HTR-8/SVneo (cell line): ENCODE measurements at regions not wholly inside any gene's neighbourhood (a gene's known extent, or its start where the extent isn't known, plus 50 kb on each side); places are given as distances from the start of the nearest gene placed in this dataset.

Experiments
- DNase-seq: peaks from one replicate; pipeline ENCODE4 v3.0.0; 2011; ENCODE audit warnings: low spot score, mixed read lengths; ENCODE audit not compliant: insufficient read length
- FAIRE-seq: peaks from 2 replicates; lab custom pipeline; 2011; peaks lifted over from hg19 to GRCh38; lab: Jason Lieb, UNC

DNA sequence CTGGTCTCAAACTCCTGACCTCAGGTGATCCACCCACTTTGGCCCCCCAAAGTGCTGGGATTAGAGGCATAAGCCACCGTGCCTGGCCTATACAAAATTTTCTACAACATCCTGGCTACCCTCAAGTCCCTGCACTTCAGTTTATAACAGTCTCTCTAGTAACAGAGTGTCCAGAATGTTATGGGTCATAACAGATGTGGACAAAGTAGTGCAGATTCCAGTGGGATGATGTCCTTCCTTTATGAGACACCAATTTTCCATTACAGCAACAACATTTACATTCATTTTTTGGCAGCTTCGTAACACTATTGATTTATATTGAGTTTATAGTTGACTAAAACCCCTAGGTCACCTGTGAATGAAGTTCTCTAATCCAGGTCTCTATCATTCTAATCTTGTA, 429.4 kb upstream of the PTBP2 start:
- DNase-seq (no peak), FAIRE-seq (no peak)

DNA sequence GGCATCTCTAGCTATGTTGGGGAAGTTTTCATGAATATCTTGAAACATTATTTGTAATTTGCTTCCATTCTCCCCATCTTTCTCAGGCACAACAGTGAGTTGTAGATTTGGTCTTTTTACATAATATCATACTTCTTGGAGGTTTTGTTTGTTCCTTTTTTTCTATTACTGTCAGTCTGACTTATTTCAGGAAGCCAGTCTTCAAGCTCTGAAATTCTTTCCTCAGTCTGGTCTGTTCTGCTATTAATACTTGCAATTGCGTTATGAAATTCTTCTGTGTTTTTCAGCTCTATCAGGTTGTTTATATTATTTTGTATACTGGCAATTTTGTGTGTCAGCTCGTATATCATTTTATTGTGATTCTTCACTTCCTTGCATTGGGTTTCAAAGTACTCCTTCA, 424.6 kb upstream of the PTBP2 start:
- DNase-seq = no peak
- FAIRE-seq = no peak

DNA sequence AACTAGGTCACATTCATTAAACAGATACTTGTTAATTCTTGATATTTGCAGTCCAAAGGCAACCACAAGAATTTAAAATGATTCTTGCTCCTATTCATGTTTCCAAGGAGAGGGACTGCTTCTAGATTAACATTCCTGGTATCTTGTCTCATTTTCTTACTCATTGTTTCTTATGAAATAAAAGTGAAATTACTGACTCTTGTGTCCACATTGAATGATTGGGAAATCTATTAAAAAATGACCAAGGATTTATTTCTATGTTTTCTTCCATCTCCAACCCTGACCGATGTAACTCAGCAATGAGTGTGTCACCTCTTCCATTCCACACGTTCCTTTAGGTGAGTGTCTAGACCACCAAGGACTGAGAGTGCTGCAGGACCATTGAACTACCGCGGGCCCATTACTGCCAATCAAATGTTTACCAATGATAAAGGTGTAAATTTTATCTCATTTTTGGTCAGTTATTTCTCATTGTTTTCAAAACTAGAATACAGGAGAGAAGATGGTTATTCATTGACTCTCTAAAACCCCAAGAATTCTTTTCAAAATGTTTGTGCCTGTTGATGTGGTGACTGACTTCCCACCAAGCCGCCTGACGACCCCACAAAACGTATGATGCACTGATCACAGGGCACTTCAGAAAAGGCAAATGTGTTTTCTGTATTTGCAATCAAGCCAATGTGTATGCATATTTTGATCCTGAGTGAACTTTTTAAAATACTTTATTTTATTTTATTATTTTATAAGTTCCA, 414.6 kb upstream of the PTBP2 start:
- no peak for FAIRE-seq
- DNase-seq = no peak

DNA sequence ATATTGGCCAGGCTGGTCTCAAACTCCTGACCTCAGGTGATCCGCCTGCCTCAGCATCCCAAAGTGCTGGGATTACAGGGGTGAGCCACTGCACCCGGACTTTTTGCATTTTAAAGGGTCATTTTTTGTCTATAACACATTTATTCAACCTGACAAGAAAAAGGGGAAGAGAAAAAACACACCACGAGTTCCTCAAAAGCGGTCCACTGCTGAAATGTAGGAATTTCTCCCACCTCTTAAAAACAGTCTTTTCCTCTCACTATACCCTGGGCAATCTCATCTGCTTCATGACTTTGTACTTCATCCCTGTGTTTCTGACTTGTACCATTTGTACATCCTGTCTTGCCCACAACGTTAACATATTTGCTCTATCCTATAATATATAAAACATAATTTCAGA, 413.3 kb upstream of the PTBP2 start:
- DNase-seq (no peak), FAIRE-seq (no peak)

DNA sequence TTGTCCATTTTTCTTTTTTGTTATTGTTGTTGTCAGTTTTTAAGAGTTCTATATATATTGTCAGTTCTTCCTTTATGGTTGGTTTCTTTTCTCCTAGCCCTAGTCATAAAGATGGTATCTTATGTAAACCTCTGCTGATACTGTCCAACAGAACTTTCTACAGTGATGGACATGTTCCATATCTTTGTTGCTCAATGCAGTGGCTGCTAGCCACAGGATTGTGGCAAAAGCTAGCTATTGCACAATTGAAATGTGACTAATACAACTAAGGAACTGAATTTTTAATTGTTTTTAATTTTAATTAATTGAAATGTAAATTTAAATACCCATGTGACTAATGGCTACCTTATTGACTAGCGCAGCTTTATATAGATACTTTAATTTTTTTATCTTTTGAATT, 411.8 kb upstream of the PTBP2 start:
- no peak for DNase-seq
- no peak for FAIRE-seq

DNA sequence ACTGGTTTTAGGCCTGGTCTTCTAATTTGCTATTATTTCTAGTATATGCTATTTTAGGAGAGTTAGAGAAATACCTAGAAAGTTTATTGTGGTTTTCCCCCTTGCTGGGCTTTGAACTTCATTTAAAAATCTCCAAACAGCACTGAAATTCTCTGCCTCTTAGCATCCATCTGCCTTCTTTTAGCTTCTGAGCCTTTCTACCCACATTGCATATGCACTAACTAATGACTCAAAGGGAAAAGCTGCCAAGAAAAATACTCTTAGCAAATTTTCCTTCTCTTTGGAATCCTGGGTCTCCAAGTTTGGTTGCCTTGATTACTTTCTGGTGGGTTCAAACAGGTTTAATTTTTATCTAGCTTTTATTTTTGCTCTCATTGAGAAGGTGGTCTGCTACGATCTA, 408.4 kb upstream of the PTBP2 start:
- DNase-seq = no peak
- FAIRE-seq = no peak

DNA sequence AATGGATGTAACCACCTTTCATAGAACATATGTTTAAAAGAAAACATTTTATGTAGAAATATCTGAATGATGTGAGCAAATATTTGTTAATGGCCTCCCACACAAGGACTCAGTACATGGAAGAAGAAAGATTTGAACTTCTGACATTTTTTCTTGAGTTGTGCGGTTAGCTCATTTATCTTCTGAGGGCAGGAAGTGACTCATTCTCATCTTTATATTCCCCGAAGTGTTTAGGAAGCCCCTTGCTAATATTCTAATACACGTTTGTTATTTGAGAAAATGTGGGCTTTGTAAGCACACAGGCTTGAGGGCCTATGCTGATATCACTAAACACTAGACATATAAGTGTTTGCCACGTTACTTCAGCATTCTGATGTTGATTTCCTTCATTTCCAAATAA, 392.5 kb upstream of the PTBP2 start:
- FAIRE-seq (no peak), DNase-seq (peak; percentile 2)

DNA sequence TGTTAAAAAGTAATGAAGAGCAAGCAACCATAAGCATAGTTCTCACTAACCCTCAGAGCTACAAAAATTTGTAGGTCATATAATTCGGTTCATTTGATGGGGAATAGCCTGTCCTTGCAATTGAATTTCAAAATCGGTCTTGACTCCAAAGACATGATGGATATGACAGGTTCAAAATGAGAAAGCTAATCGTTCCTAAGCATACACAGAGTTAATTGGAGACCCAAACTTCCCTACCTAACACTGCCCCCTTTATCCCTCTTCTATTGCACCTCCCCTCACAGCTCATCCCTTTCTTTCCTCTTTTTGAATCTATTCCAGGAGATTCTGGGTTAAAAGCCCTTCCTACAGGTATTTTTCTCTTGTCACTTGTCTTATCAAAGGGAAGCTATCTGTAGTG, 390.0 kb upstream of the PTBP2 start:
- no peak for DNase-seq
- no peak for FAIRE-seq

DNA sequence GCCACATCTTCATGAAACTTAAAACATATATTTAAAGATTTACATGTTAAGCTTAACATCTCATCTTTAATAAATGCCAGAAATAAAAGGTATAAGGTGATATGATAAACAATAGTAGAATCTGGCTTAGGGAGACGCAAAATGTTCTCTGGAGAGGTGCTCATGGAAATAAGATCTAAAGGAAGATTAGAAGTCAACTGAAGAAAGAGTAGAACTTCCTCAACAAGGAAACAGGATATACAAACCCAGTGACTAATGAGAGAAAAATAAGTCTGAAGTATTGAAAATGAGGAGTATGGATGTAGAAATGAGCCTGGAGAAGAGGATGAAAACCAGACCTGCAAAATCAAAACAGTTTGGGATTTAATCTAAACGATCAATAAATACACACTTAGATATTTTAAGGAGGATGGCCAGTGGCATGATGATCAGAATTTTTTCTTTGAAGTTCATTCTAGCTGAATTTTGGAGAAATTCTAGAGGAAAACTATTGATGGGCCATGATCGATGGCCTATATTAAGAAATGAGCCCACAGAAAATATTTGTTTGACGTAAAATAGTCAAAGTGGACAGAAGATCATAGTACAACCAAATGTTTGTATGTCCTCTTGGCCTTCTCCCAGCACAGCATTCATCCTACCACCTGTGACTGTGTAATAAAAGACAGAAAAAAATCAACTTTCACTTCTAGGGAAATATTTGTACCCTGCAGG, 387.9 kb upstream of the PTBP2 start:
- no peak for DNase-seq
- no peak for FAIRE-seq

DNA sequence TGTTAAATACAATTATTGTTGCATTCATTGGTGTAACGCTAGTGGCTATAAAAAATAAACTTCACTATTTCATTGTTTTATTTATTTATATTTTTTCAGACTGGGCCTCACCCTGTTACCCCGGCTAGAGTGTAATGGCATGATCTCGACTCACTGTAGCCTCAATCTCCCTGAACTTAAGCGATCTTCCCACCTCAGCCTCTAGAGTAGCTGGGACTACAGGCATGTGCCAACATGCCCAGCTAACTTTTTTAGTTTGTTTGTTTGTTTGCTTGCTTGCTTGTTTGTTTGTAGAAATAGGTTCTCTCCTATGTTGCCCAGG, 387.4 kb upstream of the PTBP2 start:
- DNase-seq = no peak
- no peak for FAIRE-seq

DNA sequence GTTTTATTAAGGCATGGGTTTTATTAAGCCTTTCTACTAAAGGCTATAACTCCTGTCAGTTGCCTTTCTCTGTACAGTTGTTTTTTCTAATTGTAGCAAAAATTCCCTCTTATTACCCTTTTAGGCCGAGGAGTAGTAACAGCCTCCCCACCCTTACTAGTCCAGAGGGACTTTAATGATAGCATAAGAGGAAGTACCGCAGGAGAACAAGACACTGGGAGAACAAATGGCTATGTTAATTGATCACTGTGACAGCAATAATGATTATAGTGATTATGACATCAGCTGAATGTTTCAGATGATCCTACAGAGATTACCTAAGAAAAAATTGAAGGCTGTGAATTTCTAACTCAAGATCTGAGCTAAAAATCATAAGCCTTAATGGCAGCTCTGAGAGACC, 383.0 kb upstream of the PTBP2 start:
- FAIRE-seq (no peak), DNase-seq (no peak)

DNA sequence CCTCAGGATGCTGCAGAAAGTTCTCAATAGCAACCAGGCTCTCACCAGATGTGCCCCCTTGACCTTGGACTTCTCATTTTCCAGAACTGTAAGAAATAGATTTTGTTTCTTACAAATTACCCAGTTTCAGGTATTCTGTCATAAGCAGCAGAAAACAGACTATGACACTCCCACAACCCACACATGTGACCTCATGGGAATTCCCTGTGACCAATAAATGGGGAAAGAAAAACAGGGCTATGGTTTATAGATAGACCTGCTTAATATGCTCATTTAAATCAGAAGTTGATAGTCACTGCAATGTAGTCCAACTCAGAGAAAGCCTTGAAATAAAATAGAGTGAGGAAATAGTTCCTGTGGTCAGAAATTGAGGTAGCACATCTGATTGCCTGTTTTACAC, 380.9 kb upstream of the PTBP2 start:
- DNase-seq = no peak
- FAIRE-seq = no peak

DNA sequence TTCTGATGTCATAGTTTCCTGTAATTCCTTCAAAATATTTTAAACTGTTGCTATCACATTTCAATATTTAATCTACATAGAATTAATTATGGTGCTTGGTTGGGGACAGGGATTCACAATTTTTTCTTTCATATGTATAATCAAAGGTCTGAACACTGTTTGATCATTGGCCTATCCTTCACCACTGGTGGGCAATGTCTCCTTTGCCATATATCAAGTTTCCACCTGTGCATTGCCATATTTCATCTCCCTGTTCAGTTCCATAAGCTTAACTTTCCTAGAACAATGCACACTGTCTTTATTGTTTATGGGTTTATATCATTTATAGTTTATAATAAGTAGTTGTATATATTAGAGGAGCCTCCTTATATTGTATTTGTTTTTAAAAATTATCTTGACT, 374.9 kb upstream of the PTBP2 start:
- FAIRE-seq (no peak), DNase-seq (no peak)

DNA sequence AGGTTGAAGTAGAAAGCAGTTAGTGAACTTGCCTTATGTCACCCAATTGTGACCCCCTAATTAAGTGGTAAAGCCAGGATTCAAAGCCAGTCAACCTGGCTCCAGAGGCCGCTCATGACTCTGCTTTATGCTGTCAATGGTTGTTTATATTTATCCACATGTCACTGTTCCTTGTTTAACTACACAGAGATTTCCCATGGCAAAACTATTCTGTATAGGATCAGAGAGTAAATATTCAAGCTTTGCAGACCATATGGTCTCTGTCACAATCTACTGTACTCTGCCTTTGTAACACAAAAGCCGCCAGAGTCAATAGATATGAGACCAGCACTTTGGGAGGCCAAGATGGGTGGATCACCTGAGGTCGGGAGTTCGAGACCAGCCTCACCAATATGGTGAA, 371.7 kb upstream of the PTBP2 start:
- DNase-seq = no peak
- no peak for FAIRE-seq

DNA sequence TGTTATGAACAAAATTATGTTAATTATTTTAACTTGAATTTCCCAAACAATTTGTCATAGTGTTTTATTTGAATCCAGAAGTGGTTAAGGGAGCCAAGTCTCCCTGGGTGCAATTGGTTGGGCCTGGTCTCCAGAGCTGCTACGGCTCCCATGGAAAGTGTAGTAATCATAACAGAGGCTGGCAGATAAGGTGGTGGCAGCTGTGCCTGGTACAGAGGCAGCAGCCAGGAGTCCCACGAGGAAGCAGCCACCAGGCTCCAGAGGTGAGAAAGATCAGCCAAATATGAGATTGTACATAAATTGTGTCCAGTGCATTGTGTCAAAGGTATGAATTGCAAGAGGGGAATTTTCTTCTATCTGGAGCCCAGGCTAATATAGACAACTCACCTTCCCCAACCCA, 368.9 kb upstream of the PTBP2 start:
- DNase-seq = no peak
- FAIRE-seq = no peak

DNA sequence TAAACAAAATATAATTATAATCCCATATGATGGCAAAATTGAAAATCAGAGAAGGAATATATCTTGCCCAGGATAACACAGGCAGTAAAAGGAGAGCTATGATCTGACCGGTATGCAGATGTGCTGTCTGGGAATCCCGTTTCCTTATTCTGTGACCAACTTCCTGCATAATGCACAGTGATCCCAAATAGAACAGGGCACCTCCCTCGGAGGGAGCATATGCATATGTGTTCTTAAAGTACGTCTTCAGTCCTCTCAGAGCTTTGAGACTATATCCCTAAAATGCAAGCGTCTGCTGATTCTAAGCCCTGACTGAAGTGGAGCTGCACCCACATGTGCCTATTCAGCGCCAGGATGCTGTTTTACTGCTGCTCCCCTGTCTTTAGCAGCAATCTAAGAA, 366.1 kb upstream of the PTBP2 start:
- no peak for FAIRE-seq
- DNase-seq = no peak

DNA sequence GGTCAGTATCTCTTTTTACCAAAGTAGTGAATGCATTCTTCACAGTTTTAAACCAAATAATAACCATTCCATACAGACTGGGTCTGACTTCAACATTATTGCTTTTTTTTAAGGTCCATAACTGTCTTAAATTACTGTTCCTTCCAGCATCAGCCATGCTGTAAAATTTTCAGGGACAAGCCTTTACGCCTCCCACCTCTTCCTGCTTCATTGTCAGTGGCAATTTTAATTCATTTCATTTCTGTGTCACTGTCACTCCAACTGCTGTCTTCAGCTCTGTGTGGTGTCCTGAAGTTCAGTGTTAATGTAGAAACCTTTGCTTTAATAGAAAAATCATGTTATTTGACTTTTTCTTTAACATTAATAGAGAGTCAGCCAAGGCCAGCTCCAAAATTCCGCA, 365.6 kb upstream of the PTBP2 start:
- no peak for DNase-seq
- FAIRE-seq = no peak

DNA sequence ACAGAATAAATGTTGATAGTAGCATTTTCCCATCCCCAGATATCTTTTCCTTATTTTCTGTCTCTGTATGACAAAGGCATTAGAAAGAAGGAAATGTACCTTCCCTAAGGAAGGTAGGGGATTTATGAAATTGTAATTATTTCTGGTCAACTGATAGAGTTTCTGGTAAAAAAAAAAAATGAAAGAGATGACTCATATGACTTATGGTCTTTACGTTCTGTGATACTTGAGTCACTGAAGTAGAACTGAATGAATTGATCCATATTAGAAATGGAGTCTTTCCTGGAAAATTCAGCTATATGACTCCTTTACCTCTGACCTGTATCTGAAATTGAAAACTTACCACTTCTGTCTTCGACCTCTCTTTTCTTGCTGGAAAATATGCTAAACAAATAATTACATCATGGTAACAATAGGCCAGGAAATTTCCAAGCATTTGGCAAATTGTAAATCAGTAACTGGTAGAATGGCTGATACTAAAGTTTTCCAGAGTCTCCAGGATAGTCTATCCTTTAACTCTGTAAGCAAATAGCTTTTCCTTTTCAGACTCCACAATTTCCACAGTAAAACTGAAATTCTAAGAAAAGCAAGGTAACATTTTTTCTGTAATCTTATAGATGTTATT, 364.3 kb upstream of the PTBP2 start:
- FAIRE-seq (no peak), DNase-seq (no peak)

DNA sequence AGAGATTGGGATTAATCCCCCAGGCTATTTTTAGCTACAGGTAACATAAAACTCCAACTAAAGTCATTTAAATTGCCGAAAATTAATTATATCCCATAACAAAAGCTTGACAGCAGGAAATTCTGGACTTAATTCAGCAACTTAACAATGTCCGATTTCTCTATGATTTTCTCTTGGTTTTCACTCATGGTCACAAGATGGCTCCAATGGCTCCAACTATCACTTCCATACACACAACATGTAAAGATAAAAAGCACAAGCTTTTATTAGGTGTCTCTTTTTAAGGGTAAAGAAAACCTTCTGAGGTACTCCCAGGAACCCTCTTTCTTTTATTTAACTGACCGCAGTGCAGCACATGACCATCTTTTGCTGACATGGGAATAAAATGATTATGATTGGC, 363.5 kb upstream of the PTBP2 start:
- FAIRE-seq (no peak), DNase-seq (no peak)

DNA sequence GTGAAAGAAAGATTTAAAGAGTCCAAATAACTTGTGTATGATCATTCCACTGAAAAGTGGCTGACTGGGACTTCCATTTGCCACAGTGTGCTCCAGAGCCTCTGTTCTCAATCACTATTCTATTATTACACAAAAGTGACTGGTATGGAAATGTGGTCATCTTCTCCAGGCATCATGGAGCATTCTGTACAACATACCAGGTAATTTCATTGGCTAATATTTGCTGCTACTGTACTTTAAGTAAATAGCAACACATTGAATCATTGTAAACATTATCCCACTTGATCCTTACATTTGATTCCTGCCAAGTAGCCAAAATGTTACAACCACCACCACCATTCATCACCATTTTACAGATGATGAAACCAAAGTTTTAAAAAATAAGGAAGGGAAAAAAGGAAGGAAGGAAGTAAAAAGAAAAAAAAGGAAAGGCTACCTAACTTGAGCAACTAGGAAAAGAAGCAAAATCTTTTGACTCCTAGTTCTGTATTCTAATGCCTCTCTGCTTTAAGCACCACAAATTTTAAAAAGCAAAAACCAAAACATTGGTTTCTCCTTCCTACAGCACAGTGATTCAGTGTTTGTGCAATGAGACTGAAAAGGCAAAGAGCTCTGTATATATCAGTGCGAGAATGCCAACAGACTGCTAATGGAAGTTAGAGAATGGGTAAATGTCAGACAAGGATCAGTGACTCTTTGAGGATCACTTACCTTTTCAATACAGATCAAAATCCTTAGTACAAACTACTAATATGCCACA, 361.4 kb upstream of the PTBP2 start:
- FAIRE-seq = no peak

DNA sequence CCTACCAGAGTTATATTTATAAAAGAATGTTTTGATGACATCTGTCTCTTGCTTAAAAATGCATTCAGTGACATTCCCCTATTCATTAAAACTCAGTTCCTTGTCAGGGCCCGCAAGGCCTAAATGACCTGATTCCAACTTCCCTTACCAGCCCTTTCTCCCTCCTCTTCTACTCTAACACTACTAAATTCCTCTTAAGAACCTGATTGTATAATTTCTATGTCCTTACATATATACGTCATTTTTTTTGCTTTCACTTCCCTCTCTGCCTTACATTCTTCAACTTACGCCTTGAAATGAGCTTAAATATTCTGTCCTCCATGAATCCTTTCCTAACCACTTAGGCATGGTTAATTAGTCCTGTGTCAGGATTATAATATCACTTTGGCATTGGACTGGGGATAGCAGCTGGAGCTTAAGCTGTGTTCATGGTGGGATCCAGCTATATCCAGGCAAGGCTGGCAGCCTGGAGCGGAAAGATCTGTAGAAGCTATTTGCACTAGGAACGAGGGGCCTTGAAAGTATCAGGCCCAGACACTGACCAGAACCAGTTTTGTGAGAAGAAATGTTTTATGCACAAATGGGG, 360.2 kb upstream of the PTBP2 start:
- FAIRE-seq (no peak), DNase-seq (no peak)

More for the DNA sequence above, 361.4 kb upstream of the PTBP2 start:
- no peak for DNase-seq
